ENCODE measurements at regions not wholly inside any gene's neighbourhood (a gene's known extent, or its start where the extent isn't known, plus 50 kb on each side); places are given as distances from the start of the nearest gene placed in this dataset.

GRCh38 chr12:30830751-30831150 is 76.0 kb upstream of the CAPRIN2 start:
- no peak overlapping the region for H3K4me3 ChIP-seq (ENCODE audit: low read length)
- DNase-seq (ENCODE audit: low read depth, low spot score): no peak

DNA sequence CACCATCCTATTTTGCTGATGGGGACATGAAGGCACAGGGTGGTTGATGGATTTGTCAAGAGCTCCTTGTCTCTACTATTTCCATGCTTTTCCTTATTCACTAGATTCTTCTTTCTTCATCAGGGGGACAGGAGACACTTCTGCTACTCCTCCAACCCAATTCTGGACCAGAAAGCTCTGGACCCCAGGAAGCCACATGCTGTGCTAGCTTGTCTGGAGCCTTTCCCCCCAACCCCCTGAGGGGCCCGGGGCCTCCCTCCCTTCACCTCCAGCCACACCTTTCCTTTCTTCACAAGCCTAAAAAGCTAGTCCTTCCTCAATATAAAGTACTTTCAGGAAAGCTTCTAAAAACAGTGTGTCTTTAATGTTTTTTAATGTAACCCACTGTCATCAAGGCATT is 75.1 kb upstream of the CAPRIN2 start:
- no peak for DNase-seq (ENCODE audit: low read depth, low spot score)

GRCh38 chr12:30828686-30829085 is 73.9 kb upstream of the CAPRIN2 start:
- DNase-seq (ENCODE audit: low read depth, low spot score): no peak
- H3K4me3 ChIP-seq (ENCODE audit: low read length): no peak overlapping the region

More for the DNA sequence above, 75.1 kb upstream of the CAPRIN2 start:
- H3K4me3 ChIP-seq (ENCODE audit: low read length): no peak overlapping the region

GRCh38 chr12:30827101-30828066 is 72.6 kb upstream of the CAPRIN2 start:
- no peak overlapping the region for H3K4me3 ChIP-seq (ENCODE audit: low read length)
- DNase-seq (ENCODE audit: low read depth, low spot score): no peak

DNA sequence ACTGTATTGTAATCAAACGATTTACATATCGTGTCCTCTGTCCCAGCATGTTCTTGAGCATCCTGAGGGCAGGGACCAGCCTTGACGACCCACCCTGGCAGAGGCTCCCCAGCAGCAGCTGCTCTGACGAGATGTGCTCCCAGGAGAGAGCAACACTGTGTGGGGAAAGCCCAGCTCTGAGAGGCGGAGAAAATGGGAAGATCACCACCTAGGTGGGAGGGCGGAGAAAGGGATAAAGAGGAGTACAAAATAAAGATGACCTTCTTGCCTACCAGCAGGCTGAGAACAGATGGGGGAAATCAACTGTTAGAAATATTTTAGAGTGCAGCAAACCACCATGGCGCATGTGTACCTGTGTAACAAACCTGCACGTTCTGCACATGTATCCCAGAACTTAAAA is 71.5 kb upstream of the CAPRIN2 start:
- DNase-seq (ENCODE audit: low read depth, low spot score): no peak
- no peak overlapping the region for H3K4me3 ChIP-seq (ENCODE audit: low read length)

DNA sequence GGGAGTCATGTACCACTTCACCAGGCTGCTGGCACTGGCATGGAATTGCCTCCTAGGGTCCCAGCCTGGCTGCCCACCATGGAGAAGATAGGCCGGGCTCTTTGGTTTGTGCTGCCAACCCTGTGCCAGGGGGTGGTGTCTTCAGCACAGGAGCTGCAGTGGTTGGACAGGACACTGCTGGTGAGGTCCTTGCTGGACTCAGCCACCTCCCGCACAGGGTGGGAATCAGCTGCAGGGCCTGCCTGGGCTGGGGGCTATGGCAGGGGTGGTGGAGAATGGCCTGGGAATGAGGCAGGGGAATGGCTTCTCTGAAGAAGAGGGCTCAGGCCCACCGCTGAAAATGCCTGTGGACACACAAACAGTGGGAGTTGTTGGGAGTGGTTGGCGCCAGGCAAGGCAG is 70.6 kb upstream of the CAPRIN2 start:
- no peak for DNase-seq (ENCODE audit: low read depth, low spot score)
- no peak overlapping the region for H3K4me3 ChIP-seq (ENCODE audit: low read length)

- H3K4me3 ChIP-seq (ENCODE audit: low read length): no peak overlapping the region
- DNase-seq (ENCODE audit: low read depth, low spot score): no peak
Observed at GRCh38 chr12:30824311-30824710, 69.6 kb upstream of the CAPRIN2 start.

- no peak overlapping the region for H3K4me3 ChIP-seq (ENCODE audit: low read length)
Observed at GRCh38 chr12:30823764-30824163, 69.0 kb upstream of the CAPRIN2 start.

GRCh38 chr12:30823156-30823699 is 68.5 kb upstream of the CAPRIN2 start:
- no peak for DNase-seq (ENCODE audit: low read depth, low spot score)
- H3K4me3 ChIP-seq (ENCODE audit: low read length): no peak overlapping the region

More at GRCh38 chr12:30823764-30824163, 69.0 kb upstream of the CAPRIN2 start:
- DNase-seq (ENCODE audit: low read depth, low spot score): no peak

DNA sequence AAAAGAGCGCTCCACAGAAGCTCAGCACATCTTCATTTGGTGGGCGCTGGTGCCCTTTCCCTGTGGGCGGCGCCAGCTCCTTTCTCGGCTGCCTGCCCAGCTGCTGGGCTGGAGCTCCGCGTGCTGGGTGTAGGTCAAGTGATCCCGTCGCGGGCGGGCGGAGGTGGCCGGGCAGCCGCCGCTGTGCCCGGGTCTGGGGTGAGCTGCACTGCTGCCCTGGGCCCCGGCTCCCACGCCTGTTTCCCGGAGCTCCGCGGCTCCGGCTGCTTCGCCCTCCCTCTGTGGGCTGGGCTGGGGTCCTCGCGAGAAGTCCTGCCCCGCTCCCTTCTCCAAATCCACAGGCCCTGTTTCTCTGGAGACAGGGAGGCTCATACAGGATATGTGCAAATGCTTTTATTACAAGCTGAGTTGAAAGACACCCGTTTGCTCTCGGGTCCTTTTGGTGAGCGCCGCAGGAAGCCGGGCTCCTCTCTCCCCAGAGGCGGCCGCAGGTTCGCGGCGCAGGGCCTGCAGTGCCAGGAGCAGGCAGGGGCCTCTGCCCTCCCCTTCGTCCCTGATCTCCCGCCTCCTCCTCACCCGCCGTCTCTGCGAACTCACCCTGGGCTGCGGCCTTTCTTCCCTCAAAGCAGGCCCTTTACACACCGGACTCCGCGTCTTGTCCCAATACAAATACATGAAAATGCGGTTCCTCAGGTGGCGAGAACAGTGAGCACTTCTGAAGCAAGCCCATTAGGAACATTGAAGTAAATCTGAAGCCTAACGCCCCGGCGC is 67.8 kb upstream of the CAPRIN2 start:
- H3K4me3 ChIP-seq (ENCODE audit: low read length): no peak overlapping the region
- DNase-seq (ENCODE audit: low read depth, low spot score): no peak

DNA sequence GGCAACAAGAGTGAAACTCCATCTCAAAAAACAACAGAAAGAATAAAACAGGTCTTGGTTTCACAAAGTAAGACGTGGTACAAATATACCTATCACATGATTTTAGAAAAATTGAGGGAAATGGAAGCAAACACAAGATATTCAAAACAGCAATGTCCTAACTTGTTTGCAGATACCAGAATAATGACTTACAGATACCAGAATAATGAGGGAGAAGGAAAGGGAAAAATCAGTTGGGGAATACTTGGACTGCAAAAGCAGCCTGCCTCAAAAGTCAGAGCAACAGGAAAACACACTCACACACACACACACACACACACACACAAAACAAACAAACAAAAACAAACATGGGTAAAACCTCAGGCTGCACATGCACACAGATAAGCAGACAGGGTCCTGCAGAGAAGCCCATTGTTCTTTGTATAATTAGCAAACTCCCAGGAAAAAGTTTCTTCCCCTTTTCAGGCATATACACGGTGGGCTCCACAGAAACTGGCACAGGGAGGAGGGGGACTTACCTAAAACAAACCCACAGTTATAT is 65.7 kb upstream of the CAPRIN2 start:
- H3K4me3 ChIP-seq (ENCODE audit: low read length): no peak overlapping the region
- no peak for DNase-seq (ENCODE audit: low read depth, low spot score)

DNA sequence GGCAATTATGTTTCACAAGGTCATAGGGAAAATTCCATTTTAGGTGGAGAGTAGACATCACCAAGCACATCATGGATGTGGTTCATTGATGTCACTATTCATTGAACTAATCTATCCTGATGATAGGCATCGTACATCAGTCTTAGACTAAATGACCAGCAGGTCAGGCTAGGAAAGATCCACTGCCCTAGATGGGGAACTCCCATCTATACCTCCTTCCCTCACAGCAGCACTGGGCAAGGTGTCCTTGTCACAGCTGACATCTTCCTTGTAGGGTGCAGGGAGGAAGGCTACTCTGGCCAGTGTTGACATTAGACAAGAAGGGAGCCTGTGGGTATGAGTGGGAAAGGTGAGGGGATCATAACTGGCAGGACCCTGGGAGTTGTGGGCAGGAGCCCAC is 63.8 kb upstream of the CAPRIN2 start:
- no peak for DNase-seq (ENCODE audit: low read depth, low spot score)
- no peak overlapping the region for H3K4me3 ChIP-seq (ENCODE audit: low read length)

- no peak for DNase-seq (ENCODE audit: low read depth, low spot score)
- H3K4me3 ChIP-seq (ENCODE audit: low read length): no peak overlapping the region
Observed at GRCh38 chr12:30816742-30817465, 62.2 kb upstream of the CAPRIN2 start.

DNA sequence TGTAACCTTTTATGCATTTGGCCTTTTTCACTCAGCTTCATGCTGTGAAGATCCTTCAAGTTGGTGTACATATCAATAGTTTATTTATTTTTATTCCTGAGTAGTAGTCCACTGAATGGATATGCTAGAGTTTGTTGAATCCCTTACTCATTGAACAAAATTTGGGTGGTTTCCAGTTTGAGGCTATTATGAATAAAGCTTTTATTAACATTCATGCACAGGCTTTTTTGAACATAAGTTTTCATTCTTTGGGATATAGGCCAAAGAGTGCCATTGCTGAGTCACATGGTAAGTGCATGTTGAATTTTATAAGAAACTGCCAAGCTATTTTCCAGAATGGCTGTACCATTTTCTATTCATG is 59.5 kb upstream of the CAPRIN2 start:
- DNase-seq (ENCODE audit: low read depth, low spot score): no peak
- H3K4me3 ChIP-seq (ENCODE audit: low read length): no peak overlapping the region

DNA sequence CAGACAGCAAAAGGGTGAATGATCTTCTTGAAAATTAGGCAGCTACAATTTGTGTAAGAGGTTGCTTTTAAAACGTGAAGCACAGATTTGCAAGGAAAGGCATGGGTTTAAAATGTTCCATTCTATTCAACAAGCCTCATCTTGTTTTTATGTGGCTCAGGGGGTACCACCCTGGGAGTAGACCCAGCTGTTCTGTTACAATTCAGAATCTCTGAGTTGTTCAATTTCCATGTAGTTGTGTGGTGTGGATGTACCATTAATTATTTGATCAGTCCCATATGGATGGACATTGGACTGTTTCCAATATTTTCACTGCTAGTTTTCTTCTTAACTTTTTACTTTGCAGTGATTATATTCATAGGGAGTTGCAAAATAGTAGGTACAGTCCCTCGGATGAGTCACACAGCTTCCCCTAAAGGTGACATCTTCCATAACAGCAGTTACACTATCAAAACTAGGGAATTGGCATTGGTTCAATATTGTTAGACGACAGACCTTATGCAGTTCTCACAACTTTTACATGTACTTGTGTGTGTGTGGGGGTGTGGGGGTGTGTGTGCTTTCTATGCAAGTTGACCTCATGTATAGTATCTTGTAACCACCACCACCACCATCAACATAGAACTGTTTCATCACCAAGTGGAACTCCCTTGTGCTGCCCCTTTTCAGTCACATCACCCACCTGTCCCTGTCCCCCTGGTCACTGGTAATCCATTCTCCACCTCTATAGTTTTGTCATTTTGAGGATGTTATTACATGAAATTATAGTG is 59.0 kb upstream of the CAPRIN2 start:
- no peak for DNase-seq (ENCODE audit: low read depth, low spot score)
- H3K4me3 ChIP-seq (ENCODE audit: low read length): no peak overlapping the region

DNA sequence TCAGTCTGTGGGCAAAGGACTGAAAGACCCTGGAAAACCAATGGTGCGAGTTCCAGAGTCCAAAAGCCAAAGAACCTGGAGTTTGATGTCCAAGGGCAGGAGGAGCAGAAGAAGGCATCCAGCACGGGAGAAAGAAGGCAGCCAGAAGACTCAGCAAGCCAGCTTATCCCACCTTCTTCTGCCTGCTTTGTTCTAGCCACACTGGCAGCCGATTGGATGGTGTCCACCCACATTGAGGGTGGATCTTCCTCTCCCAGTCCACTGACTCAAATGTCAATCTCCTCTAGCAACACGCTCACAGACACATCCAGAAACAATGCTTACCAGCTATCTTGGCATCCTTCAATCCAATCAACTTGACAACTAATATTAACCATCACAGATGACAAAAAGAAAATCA is 57.2 kb upstream of the CAPRIN2 start:
- H3K4me3 ChIP-seq (ENCODE audit: low read length): no peak overlapping the region
- DNase-seq (ENCODE audit: low read depth, low spot score): no peak

- H3K4me3 ChIP-seq (ENCODE audit: low read length): no peak overlapping the region
Observed at GRCh38 chr12:30810918-30811317, 56.2 kb upstream of the CAPRIN2 start.

GRCh38 chr12:30807695-30808034 is 52.9 kb upstream of the CAPRIN2 start:
- H3K4me3 ChIP-seq (ENCODE audit: low read length): no peak overlapping the region
- no peak for DNase-seq (ENCODE audit: low read depth, low spot score)

More at GRCh38 chr12:30810918-30811317, 56.2 kb upstream of the CAPRIN2 start:
- no peak for DNase-seq (ENCODE audit: low read depth, low spot score)
